A549 (cell line): ENCODE measurements at regions not wholly inside any gene's neighbourhood (a gene's known extent, or its start where the extent isn't known, plus 50 kb on each side); places are given as distances from the start of the nearest gene placed in this dataset.

ENCODE experiments used
- ATAC-seq, 2 experiments: fragments of 200-7000 bp in 1 of 2; fragments of >200 bp in 1 of 2; cut with Nextera tagmentation in 1 of 2; cut with Tn5 transposase in 1 of 2; 3 replicates each; pipeline versions ENCODE4 v1.8.0 to v1.9.1; 2018 to 2020; ENCODE audit warnings: mild to moderate bottlenecking in 1 of 2, moderate library complexity in 1 of 2
- CTCF ChIA-PET: fragments of 300-600 bp; sonication (Branson Sonifier 250); formaldehyde crosslinking; extraction: SDS; loops from one replicate; lab custom pipeline; 2021; ENCODE audit warnings: antibody characterized with exemption, inconsistent platforms; lab: Yijun Ruan, JAX
- POLR2A ChIA-PET: fragments of 350-600 bp; formaldehyde crosslinking; extraction: SDS; loops from one replicate; lab custom pipeline; 2021; ENCODE audit warnings: antibody characterized with exemption, inconsistent platforms; lab: Yijun Ruan, JAX
- DNase-seq, 2 experiments: peaks; one replicate each; pipeline versions ENCODE4 v3.0.0 to v3.0.0-alpha.2; 2011 to 2016; ENCODE audit warnings: low read depth in 1 of 2, low spot score in 1 of 2
- FAIRE-seq: peaks from 2 replicates; lab custom pipeline; 2011; peaks lifted over from hg19 to GRCh38; lab: Jason Lieb, UNC
- H3K27ac ChIP-seq, 2 experiments: fragments of >200 bp; sonication (Bioruptor Twin); formaldehyde crosslinking; 3 replicates each; pipeline ENCODE4 v1.5.1; 2016 to 2017
- H3K4me1 ChIP-seq: fragments of >200 bp; sonication (Bioruptor Twin); formaldehyde crosslinking; 3 replicates; pipeline ENCODE4 v1.6.1; 2016
- H3K4me2 ChIP-seq: fragments of >200 bp; sonication (Bioruptor Twin); formaldehyde crosslinking; 3 replicates; pipeline ENCODE4 v1.6.1; 2016
- H3K4me3 ChIP-seq: fragments of >200 bp; sonication (Bioruptor Twin); formaldehyde crosslinking; 3 replicates; pipeline ENCODE4 v1.5.1; 2016
- H3K9me3 ChIP-seq: fragments of >200 bp; sonication (Bioruptor Twin); formaldehyde crosslinking; 3 replicates; pipeline ENCODE4 v1.6.1; 2016
- CBX2 ChIP-seq: fragments of 200-600 bp; sonication (generic); IDR thresholded peaks from 2 replicates; pipeline ENCODE4 v1.6.1; 2016; ENCODE audit warnings: low read depth, mild to moderate bottlenecking, borderline replicate concordance
- CEBPB ChIP-seq, 2 experiments: fragments of >200 bp in 1 of 2; sonication (Bioruptor Twin) in 1 of 2; formaldehyde crosslinking in 1 of 2; IDR thresholded peaks; 2 replicates each; pipeline ENCODE4 v1.6.1; 2012 to 2016
- CHD4 ChIP-seq: fragments of 200-600 bp; sonication (generic); IDR thresholded peaks from 2 replicates; pipeline ENCODE4 v1.6.1; 2016; ENCODE audit warnings: antibody characterized with exemption, mild to moderate bottlenecking, borderline replicate concordance
- ELK1 ChIP-seq: fragments of 150-350 bp; IDR thresholded peaks from 2 replicates; pipeline ENCODE4 v1.6.1; 2014; ENCODE audit warnings: low read depth, mild to moderate bottlenecking, low read length
- EP300 ChIP-seq, 2 experiments: fragments of >200 bp; sonication (Bioruptor Twin); formaldehyde crosslinking; IDR thresholded peaks; 2 replicates in 1 of 2; 3 replicates in 1 of 2; pipeline ENCODE4 v1.6.1; 2016 to 2017
- ESRRA ChIP-seq: fragments of 150-350 bp; IDR thresholded peaks from 2 replicates; pipeline ENCODE4 v1.6.1; 2014; ENCODE audit warnings: mild to moderate bottlenecking, low read length, borderline replicate concordance
- FOSB ChIP-seq: fragments of 250-450 bp; sonication (Bioruptor Pico); IDR thresholded peaks from 2 replicates; pipeline ENCODE4 v1.5.0; 2020; ENCODE audit warnings: mild to moderate bottlenecking, moderate library complexity
- FOSL2 ChIP-seq, 2 experiments: fragments of 450-650 bp in 1 of 2; fragments of >200 bp in 1 of 2; sonication (Bioruptor Twin) in 1 of 2; formaldehyde crosslinking; IDR thresholded peaks; 2 replicates each; pipeline versions ENCODE4 v1.5.0 to v1.6.1; 2016 to 2020; ENCODE audit warnings: mild to moderate bottlenecking in 1 of 2, moderate library complexity in 1 of 2
- FOXS1 ChIP-seq: fragments of 250-450 bp; sonication (Bioruptor Pico); IDR thresholded peaks from 2 replicates; pipeline ENCODE4 v1.5.0; 2020; ENCODE audit warnings: mild to moderate bottlenecking, moderate library complexity
- GATA3 ChIP-seq: IDR thresholded peaks from 2 replicates; pipeline ENCODE4 v1.6.1; 2012; ENCODE audit warnings: borderline replicate concordance
- HMGXB4 ChIP-seq: fragments of 250-450 bp; sonication (Bioruptor Pico); IDR thresholded peaks from 2 replicates; pipeline ENCODE4 v1.5.0; 2021; ENCODE audit warnings: mild to moderate bottlenecking, moderate library complexity, borderline replicate concordance
- HOXB5 ChIP-seq: fragments of 250-450 bp; sonication (Bioruptor Pico); IDR thresholded peaks from 2 replicates; pipeline ENCODE4 v1.5.0; 2020; ENCODE audit warnings: mild to moderate bottlenecking, moderate library complexity
- JUN ChIP-seq, 2 experiments: fragments of >200 bp; sonication (Bioruptor Twin); formaldehyde crosslinking; IDR thresholded peaks; 2 replicates in 1 of 2; 3 replicates in 1 of 2; pipeline ENCODE4 v1.6.1; 2016 to 2017
- KDM5A ChIP-seq: fragments of 200-600 bp; sonication (generic); IDR thresholded peaks from 2 replicates; pipeline ENCODE4 v1.6.1; 2016; ENCODE audit warnings: antibody characterized with exemption, mild to moderate bottlenecking
- MAX ChIP-seq: IDR thresholded peaks from 2 replicates; pipeline ENCODE4 v1.6.1; 2012
- NFE2L2 ChIP-seq: fragments of 150-350 bp; conservative IDR thresholded peaks from 2 replicates; pipeline ENCODE4 v1.6.1; 2014; ENCODE audit warnings: low read length
- NR3C1 ChIP-seq: fragments of >200 bp; sonication (Bioruptor Twin); formaldehyde crosslinking; IDR thresholded peaks from 3 replicates; pipeline ENCODE4 v1.6.1; 2017
- REST ChIP-seq: fragments of 200-600 bp; sonication (generic); IDR thresholded peaks from 2 replicates; pipeline ENCODE4 v1.6.1; 2016; ENCODE audit warnings: antibody characterized with exemption, mild to moderate bottlenecking, moderate library complexity
- RFX5 ChIP-seq: fragments of 450-650 bp; IDR thresholded peaks from 2 replicates; pipeline ENCODE4 v1.7.1; 2014; ENCODE audit warnings: antibody characterized with exemption, mild to moderate bottlenecking, moderate library complexity
- WGBS: methylation state at CpG from one replicate; pipeline ENCODE4 v1.1.6; 2017; ENCODE audit errors: missing lambda C conversion rate; 5-methylcytosine and 5-hydroxymethylcytosine counted together
- TF ChIP-seq, protein P1 (sequence below): fragments of >200 bp; sonication (Bioruptor Twin); formaldehyde crosslinking; IDR thresholded peaks from 3 replicates; pipeline ENCODE4 v1.6.1; 2016

- Histone ChIP-seq H3K4me1 (no peaks in the 10 kb centered on the region), H3K27ac (no peak overlapping the region), H3K9me3 (no peaks in the 10 kb centered on the region), H3K4me3 (no peak overlapping the region), H3K4me2 (no peak overlapping the region)
- CTCF ChIA-PET, result interaction anchor here (1.0 to 1.2 kb wide), 4 partner anchors 9 to 271 kb away, joined by 3 read pairs; no protein-coding TSS in a partner anchor
- POLR2A ChIA-PET, result no interaction called here
- FAIRE-seq, result no peak
- no peak for ATAC-seq
- no peak for DNase-seq
- TF ChIP-seq FOSL2 (IDR thresholded peaks at IDR 0.05) (no peak), FOSL2 (CRISPR knock-in tag; IDR thresholded peaks at IDR 0.05) (no peak), JUN (IDR thresholded peaks at IDR 0.05) (no peak), EP300 (IDR thresholded peaks at IDR 0.05) (no peak), NFE2L2 (no peak), CBX2 (no peak), HOXB5 (CRISPR knock-in tag) (no peak), NR3C1 (no peak), RFX5 (no peak), ELK1 (no peak), KDM5A (no peak), GATA3 (no peak), HMGXB4 (CRISPR knock-in tag) (no peak), FOXS1 (CRISPR knock-in tag) (no peak), FOSB (no peak), CEBPB (IDR thresholded peaks at IDR 0.05) (no peak), MAX (no peak)
- TF ChIP-seq, protein P1, sequence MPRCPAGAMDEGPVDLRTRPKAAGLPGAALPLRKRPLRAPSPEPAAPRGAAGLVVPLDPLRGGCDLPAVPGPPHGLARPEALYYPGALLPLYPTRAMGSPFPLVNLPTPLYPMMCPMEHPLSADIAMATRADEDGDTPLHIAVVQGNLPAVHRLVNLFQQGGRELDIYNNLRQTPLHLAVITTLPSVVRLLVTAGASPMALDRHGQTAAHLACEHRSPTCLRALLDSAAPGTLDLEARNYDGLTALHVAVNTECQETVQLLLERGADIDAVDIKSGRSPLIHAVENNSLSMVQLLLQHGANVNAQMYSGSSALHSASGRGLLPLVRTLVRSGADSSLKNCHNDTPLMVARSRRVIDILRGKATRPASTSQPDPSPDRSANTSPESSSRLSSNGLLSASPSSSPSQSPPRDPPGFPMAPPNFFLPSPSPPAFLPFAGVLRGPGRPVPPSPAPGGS, result no peak
- 12% methylated on average over 3 of the region's 3 CpGs for WGBS
Observed at GRCh38 chr15:61393524-61393923, 164.4 kb upstream of the RORA start.

- ChIA-PET POLR2A (no interaction called here), CTCF (interaction anchor here (0.6 to 1.4 kb wide), 2 partner anchors 17 to 346 kb away, joined by 3 read pairs; no protein-coding TSS in a partner anchor)
- Histone ChIP-seq H3K4me2 (no peak overlapping the region), H3K4me3 (no peak overlapping the region), H3K9me3 (no peaks in the 10 kb centered on the region), H3K4me1 (no peaks in the 10 kb centered on the region), H3K27ac (no peak overlapping the region)
- FAIRE-seq (no peak), DNase-seq (no peak), ATAC-seq (no peak)
- TF ChIP-seq REST, result no peak
- no peak for TF ChIP-seq CHD4
- no peak for TF ChIP-seq ESRRA
- TF ChIP-seq FOSB, result no peak
- TF ChIP-seq FOXS1 (CRISPR knock-in tag), result no peak
- TF ChIP-seq NFE2L2, result no peak
Observed at GRCh38 chr15:61390138-61390537, 161.0 kb upstream of the RORA start.
